NCI-H460 (cell line): ENCODE measurements at regions not wholly inside any gene's neighbourhood (a gene's known extent, or its start where the extent isn't known, plus 50 kb on each side); places are given as distances from the start of the nearest gene placed in this dataset.

Source experiments
- DNase-seq: peaks from one replicate; pipeline ENCODE4 v3.0.0-alpha.2; 2016; ENCODE audit warnings: low read depth; ENCODE audit errors: extremely low read depth

GRCh38 chr10:63735305-63735704, 214.1 kb downstream of the REEP3 start:
- DNase-seq = no peak

DNA sequence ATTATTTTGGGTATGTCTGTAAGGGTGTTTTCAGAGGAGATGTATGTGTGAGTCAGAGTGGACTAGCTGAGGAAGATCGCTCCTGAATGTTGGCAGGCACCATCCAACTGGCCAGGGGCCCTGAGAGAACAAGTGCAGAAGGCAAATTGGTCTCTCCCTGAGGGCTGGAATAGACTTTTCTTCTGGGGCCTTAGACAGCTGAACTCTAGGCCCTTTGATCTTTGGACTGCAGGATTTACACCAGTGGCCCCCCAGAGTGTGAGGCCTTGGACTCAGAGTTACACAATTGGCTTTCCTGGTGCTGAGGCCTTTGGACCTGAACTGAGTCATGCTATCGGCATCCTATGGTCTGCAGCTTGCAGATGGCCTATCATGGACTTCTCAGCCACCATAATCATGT, 217.2 kb downstream of the REEP3 start:
- no peak for DNase-seq

GRCh38 chr10:63744060-63744941, 223.1 kb downstream of the REEP3 start:
- no peak for DNase-seq

GRCh38 chr10:63749915-63750314, 228.7 kb downstream of the REEP3 start:
- DNase-seq = no peak

GRCh38 chr10:63751836-63752235, 230.6 kb downstream of the REEP3 start:
- no peak for DNase-seq

- no peak for DNase-seq
These were observed 231.1 kb downstream of the REEP3 start for GRCh38 chr10:63752318-63752717.

DNA sequence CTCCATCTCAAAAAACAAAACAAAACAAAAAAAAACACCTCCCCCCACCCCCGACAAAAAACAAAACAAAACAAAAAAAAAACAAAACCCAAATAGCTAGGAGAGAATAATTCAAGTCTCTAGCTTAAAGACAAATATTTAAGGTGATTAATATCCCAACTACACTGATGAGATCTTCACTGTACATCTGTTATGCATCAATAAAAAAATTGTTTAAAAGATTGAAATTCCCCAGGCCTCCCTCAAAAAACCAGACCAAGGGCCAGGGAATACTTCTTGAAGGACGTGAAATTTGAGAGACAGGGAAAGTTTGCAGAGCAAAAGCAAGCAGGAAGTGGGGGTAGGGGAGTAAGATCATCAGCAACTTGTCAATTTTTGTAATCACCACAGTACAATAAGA, 232.6 kb downstream of the REEP3 start:
- DNase-seq = no peak

GRCh38 chr10:63755441-63755840, 234.2 kb downstream of the REEP3 start:
- DNase-seq = no peak

GRCh38 chr10:63757067-63757466, 235.9 kb downstream of the REEP3 start:
- DNase-seq = no peak

- DNase-seq = no peak
These were observed 236.9 kb downstream of the REEP3 start for GRCh38 chr10:63758080-63758479.

- DNase-seq = no peak
These were observed 238.1 kb downstream of the REEP3 start for GRCh38 chr10:63759335-63759734.

GRCh38 chr10:63760034-63760707, 239.0 kb downstream of the REEP3 start:
- no peak for DNase-seq

GRCh38 chr10:63760708-63761047, 239.5 kb downstream of the REEP3 start:
- no peak for DNase-seq

DNA sequence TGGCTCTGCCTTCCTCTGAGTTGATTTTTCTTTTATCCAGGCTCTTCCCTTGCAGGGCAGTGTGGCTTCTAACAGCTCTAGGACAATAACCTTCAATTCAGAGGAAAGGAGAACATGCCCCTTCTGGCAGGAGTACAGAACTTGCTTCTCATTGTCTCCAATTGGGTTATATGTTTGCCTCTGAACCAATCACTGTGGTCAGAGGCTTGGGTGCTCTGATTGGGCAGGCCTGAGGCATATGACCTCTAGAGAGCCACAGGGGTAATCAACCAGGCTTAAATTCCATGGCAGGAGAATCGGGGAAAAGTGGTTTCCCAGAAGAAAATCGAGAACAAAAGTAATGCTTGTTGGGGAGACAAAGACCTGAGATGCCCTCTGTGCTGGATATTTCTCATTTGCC, 240.0 kb downstream of the REEP3 start:
- DNase-seq = no peak

GRCh38 chr10:63763744-63764143, 242.5 kb downstream of the REEP3 start:
- DNase-seq = no peak

DNA sequence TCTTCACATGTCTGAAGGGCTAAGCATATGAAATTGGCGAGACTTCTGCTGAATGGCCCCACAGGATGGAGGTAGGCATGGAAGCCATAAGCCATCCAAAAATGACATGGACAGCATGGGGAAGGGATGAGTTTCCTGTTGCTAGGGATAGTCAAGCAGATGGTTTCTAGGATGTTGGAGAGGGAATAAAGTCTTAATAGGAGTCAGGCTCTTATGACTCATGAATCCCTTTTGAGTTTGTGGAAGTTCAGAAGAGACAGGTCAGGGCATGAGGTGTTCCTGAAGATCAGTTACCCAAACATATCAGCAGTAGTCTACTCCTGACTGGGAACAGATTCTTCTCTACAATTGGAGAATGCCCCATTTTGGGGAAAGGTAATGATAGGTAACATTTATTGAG, 243.9 kb downstream of the REEP3 start:
- no peak for DNase-seq

GRCh38 chr10:63766745-63767137, 245.5 kb downstream of the REEP3 start:
- DNase-seq = no peak

- peak; percentile 12 for DNase-seq
These were observed 246.1 kb downstream of the REEP3 start for GRCh38 chr10:63767138-63767801.

GRCh38 chr10:63769367-63769766, 248.2 kb downstream of the REEP3 start:
- no peak for DNase-seq

GRCh38 chr10:63770523-63770922, 249.3 kb downstream of the REEP3 start:
- no peak for DNase-seq

DNA sequence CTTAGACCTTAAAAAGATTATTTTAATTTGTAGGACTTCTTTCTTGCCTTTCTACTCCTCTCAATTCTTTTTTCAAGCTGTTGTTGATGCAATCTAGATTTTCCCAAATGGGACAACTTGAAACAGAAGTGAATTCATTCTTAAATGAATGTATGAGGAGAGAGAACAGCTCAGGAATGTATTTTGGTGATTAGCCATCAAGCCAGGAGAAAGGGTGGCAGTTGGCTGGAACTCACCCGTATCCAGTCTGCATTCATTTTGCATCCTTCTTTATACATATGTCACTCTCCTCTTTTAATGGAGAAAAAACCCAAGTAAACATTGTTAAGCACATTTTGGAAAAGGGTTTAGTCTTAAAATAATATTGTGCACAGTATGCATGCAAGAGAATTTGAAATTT, 251.3 kb downstream of the REEP3 start:
- no peak for DNase-seq

GRCh38 chr10:63773106-63773505, 251.9 kb downstream of the REEP3 start:
- no peak for DNase-seq
